Effector memory CD8-positive, alpha-beta T cell (primary cell): ENCODE measurements at regions not wholly inside any gene's neighbourhood (a gene's known extent, or its start where the extent isn't known, plus 50 kb on each side); places are given as distances from the start of the nearest gene placed in this dataset.

ENCODE experiments used
- ATAC-seq: fragments of 150-1000 bp; cut with Tn5 transposase; replicated peaks from 2 replicates; pipeline ENCODE4 v1.10.0; 2021; ENCODE audit warnings: mild to moderate bottlenecking, moderate library complexity
- DNase-seq, 3 experiments: peaks; one replicate each; pipeline ENCODE4 v3.0.0; 2021
- H3K27ac Mint-ChIP-seq, 2 donors: one replicate each; pipeline ENCODE4 v1.8.0; 2022; ENCODE audit warnings: mild to moderate bottlenecking in 2 of 2, mixed read lengths in 2 of 2, moderate library complexity in 2 of 2
- H3K27me3 Mint-ChIP-seq, 2 donors: one replicate each; pipeline ENCODE4 v1.8.0; 2022; ENCODE audit warnings: mixed read lengths in 2 of 2
- H3K36me3 Mint-ChIP-seq: one replicate; pipeline ENCODE4 v1.8.0; 2022; ENCODE audit warnings: mild to moderate bottlenecking, moderate library complexity, mixed read lengths; ENCODE audit not compliant: insufficient read depth
- H3K4me1 Mint-ChIP-seq, 2 donors: one replicate each; pipeline ENCODE4 v1.8.0; 2022; ENCODE audit warnings: low read depth in 2 of 2, mixed read lengths in 2 of 2
- H3K4me3 Mint-ChIP-seq, 2 donors: one replicate each; pipeline ENCODE4 v1.8.0; 2022; ENCODE audit warnings: mild to moderate bottlenecking in 2 of 2, mixed read lengths in 2 of 2, moderate library complexity in 2 of 2
- H3K9me3 Mint-ChIP-seq, 2 donors: one replicate each; pipeline ENCODE4 v1.8.0; 2022; ENCODE audit warnings: mixed read lengths in 2 of 2

DNA sequence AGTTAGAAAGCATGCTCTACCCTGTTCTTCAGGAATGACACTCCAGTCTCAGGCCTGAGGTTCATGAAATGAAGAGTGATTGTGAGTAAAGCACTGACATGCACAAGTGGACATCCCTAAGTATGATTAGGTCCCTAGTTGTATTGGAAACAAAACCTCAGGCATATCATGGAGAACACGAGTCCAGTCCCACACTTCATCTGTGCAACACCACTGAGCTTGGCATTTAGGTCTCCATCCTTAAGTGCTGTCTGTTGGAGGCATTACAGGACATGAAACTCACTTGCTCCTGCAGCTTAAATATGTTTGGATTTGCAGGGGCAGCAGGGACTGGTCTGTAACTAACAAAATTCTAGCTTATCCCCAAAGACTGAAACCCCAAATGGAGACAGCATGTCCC, 250.3 kb upstream of the KLHL29 start:
- Mint-ChIP-seq H3K27ac (no peak overlapping the region), H3K4me3 (no peak overlapping the region), H3K27me3 (no peaks in the 10 kb centered on the region), H3K36me3 (no peaks in the 10 kb centered on the region), H3K4me1 (no peaks in the 10 kb centered on the region), H3K9me3 (peaks cover 2 to 8% of the 10 kb centered on the region in 2 donors)
- no peak for ATAC-seq
- no peak for DNase-seq

DNA sequence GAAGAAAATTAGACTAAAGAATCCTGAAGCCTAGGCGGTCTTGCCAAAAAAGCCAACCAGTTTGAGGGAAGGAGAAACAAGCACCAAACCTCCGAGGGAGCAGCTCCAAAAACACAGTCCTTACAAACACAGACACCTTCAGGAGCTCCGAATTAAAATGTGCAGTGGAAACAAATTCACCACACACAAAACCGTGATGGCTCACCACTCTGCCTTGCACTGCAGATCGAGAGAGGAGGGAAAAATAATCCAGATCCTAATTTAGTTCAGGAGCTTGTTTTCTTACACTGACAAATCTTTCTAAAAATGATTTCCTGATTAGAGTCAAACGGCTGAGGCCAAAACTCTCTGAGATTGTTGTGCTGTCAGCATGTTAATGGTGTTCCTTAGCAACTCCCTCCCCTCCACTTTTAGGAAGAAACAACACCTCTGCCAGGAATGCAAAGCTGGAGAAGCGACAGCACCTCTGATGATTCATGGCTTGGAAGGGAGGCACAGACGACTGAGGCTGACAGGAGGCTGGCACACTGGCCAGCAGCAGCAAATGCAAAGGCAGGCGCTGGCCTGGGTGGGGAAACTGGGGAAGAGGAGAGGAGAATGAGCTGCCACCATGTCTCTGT, 249.4 kb upstream of the KLHL29 start:
- no peak overlapping the region for H3K27ac Mint-ChIP-seq
- H3K36me3 Mint-ChIP-seq: no peaks in the 10 kb centered on the region
- DNase-seq: no peak
- no peak for ATAC-seq
- no peak overlapping the region for H3K4me3 Mint-ChIP-seq
- peaks cover 0 to 2% of the 10 kb centered on the region in 2 donors for H3K9me3 Mint-ChIP-seq
- no peaks in the 10 kb centered on the region for H3K27me3 Mint-ChIP-seq
- H3K4me1 Mint-ChIP-seq: no peaks in the 10 kb centered on the region

DNA sequence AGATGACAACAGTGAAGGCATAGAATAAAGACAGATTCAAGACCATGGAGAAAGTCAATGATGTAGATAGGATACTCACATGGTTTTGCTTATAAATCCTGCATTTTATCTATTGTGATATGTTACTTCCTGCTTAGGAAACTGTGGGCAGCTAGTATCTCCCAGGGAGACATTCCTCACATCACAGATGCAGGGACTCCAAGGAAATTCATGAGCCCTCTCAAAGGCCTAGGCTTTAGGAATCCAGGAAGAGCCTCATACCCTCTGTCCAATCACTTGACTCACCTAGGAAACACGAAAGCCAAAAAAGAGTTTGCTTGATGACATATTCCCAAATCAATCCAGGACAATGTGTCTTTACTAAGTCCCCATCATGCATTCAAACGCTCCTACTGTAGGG, 247.8 kb upstream of the KLHL29 start:
- peaks cover 0 to 2% of the 10 kb centered on the region in 2 donors for H3K9me3 Mint-ChIP-seq
- no peak overlapping the region for H3K4me3 Mint-ChIP-seq
- no peak for DNase-seq
- no peaks in the 10 kb centered on the region for H3K27me3 Mint-ChIP-seq
- no peak for ATAC-seq
- H3K27ac Mint-ChIP-seq: no peak overlapping the region
- H3K4me1 Mint-ChIP-seq: no peaks in the 10 kb centered on the region
- no peaks in the 10 kb centered on the region for H3K36me3 Mint-ChIP-seq

DNA sequence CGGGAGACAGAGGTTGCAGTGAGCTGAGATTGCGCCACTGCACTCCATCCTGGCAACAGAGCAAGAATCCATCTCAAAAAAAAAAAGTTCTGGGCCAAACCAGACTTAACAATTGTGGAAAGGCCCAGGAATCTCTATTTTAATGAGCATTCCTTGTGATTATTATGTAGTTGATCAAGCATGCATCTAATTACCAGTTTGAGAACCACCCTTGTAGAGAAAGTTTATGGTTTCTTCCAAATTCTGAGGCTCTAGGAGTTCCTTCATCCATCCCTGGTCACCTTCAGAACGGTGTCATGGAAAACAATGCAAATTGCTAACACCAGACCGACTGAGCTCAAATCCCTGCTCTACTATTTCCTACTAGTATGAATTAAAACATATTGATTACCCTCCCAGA, 246.3 kb upstream of the KLHL29 start:
- ATAC-seq (no peak), DNase-seq (no peak)
- H3K9me3 Mint-ChIP-seq: peaks cover 0 to 3% of the 10 kb centered on the region in 2 donors
- H3K27me3 Mint-ChIP-seq: no peaks in the 10 kb centered on the region
- H3K36me3 Mint-ChIP-seq: no peaks in the 10 kb centered on the region
- H3K4me1 Mint-ChIP-seq: no peaks in the 10 kb centered on the region
- no peak overlapping the region for H3K27ac Mint-ChIP-seq
- H3K4me3 Mint-ChIP-seq: no peak overlapping the region

DNA sequence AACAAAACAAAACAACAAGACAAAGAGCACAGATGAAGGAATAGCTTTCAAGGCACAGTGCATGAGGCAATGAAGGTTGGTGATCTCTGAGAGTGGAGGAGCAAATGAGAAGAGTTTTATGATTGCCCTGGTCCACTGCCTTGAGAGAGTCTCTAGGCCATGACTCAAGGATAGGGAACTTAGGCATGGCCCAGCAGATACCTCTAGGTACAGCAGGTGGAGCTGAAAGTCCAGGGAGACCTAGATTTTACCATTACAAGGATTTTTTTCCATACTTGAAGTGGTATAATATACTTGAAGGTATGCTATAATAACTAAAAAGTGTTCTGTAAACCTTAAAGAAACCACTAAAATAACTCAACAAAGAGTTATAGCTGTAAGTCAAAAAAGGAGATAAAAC, 239.5 kb upstream of the KLHL29 start:
- ATAC-seq: no peak
- Mint-ChIP-seq H3K27ac (no peak overlapping the region), H3K4me1 (no peaks in the 10 kb centered on the region), H3K36me3 (no peaks in the 10 kb centered on the region), H3K27me3 (no peaks in the 10 kb centered on the region), H3K4me3 (no peak overlapping the region), H3K9me3 (peaks cover 0 to 4% of the 10 kb centered on the region in 2 donors)
- DNase-seq: no peak

DNA sequence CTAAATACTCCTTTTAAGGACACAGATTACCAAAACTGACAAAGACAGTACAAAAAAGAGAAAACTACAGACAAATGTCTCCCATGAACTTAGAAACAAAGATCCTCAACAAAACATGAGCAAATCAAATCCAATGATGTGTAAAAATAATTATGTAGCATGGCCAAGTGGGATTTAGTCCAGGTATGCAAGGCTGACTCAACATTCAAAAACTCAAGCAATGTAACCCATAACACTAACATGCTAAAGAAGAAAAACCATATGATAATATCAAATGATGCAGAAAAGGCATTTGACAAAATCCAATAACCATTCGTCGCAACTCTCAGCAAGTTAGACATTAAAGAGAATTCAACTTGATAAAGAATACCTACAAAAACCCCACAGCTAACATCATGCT, 239.0 kb upstream of the KLHL29 start:
- Mint-ChIP-seq H3K27me3 (no peaks in the 10 kb centered on the region), H3K27ac (no peak overlapping the region), H3K36me3 (no peaks in the 10 kb centered on the region), H3K4me1 (no peaks in the 10 kb centered on the region), H3K4me3 (no peak overlapping the region), H3K9me3 (peaks cover 0 to 4% of the 10 kb centered on the region in 2 donors)
- DNase-seq (no peak), ATAC-seq (no peak)

DNA sequence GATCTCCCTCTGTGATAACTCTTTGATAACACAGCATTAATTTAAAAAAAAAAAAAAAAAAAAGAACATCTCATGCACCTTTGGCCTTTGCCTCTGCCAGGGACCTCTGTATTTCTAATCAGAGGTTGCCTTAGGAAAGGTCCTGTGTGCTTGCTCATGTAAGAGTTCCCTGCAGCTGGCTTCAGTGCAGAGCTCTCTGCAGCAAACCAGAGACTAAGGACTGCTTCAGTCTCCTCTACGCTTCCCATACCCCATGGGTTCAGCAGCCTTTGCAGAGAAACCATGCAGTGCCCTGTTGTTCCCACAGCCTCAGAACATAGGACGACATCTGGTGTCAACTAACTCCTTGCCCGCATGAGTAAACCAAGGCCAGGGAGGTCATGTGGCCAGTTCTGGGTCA, 236.6 kb upstream of the KLHL29 start:
- Mint-ChIP-seq H3K9me3 (peaks cover 4 to 7% of the 10 kb centered on the region in 2 donors), H3K27ac (no peak overlapping the region), H3K27me3 (no peaks in the 10 kb centered on the region), H3K36me3 (no peaks in the 10 kb centered on the region), H3K4me1 (no peaks in the 10 kb centered on the region), H3K4me3 (no peak overlapping the region)
- ATAC-seq (no peak), DNase-seq (no peak)

DNA sequence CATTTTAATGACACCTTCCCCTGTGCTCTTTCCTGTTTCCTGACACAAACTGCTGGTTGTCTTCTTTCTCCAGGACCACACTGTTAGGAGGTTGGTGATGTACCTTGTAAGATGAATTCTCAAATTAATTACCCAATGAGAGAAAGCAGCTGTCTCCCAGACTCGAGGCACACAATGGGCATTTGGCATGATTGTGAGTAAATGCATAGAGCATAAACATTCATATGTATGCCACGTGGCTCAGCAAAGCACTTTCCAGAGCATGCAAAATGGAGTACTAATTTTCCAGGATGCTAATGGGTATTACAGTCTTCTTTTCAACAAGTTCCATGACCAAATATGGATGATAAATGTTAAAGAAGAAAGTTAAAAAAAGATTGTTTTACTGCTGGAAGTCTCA, 235.2 kb upstream of the KLHL29 start:
- DNase-seq (no peak), ATAC-seq (no peak)
- Mint-ChIP-seq H3K36me3 (no peaks in the 10 kb centered on the region), H3K9me3 (peaks cover 2 to 7% of the 10 kb centered on the region in 2 donors), H3K27ac (no peak overlapping the region), H3K27me3 (no peaks in the 10 kb centered on the region), H3K4me3 (no peak overlapping the region), H3K4me1 (no peaks in the 10 kb centered on the region)

DNA sequence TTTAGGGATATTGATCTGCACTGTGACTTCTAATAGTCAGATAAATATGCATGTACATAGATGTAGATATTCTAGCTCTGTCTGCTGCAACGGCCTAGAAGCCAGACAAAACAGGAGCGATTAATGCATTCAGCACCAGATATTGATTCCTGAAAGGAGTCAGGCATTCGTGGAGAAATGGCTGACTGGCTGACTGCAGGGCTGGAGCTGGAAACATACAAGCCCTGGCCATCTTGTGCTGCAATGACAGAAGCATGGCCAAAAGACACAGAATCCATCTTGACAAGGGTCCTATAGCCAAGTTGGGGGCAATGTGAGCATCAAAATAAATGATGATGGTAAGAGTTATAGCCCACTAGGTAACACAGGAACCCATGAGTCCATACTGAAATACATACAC, 231.5 kb upstream of the KLHL29 start:
- ATAC-seq: no peak
- H3K4me3 Mint-ChIP-seq: no peak overlapping the region
- no peaks in the 10 kb centered on the region for H3K4me1 Mint-ChIP-seq
- DNase-seq: no peak
- no peak overlapping the region for H3K27ac Mint-ChIP-seq
- no peaks in the 10 kb centered on the region for H3K27me3 Mint-ChIP-seq
- no peaks in the 10 kb centered on the region for H3K36me3 Mint-ChIP-seq
- H3K9me3 Mint-ChIP-seq: peaks cover 2 to 7% of the 10 kb centered on the region in 2 donors

DNA sequence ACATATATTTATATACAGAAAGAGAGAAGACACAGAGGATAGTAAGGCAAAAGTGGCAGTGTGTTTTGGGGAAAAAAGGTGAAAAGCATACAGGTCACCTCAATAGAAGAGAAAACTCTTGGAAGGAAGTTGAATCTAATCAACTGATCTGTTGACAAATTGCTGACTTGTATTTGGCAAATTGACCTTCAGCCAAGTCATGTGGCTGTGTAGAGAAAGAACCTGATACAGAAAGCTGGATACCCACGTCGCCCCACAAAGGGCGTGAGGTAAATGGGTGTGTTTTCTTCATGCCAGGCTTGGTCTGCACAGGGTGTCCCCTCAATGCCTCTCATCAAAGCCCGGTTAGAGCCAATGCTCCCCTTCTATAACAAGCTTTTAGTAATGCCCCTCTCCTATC, 230.0 kb upstream of the KLHL29 start:
- peaks cover 0 to 7% of the 10 kb centered on the region in 2 donors for H3K9me3 Mint-ChIP-seq
- H3K4me3 Mint-ChIP-seq: no peak overlapping the region
- no peak overlapping the region for H3K27ac Mint-ChIP-seq
- H3K27me3 Mint-ChIP-seq: no peaks in the 10 kb centered on the region
- no peak for DNase-seq
- H3K4me1 Mint-ChIP-seq: no peaks in the 10 kb centered on the region
- no peaks in the 10 kb centered on the region for H3K36me3 Mint-ChIP-seq
- no peak for ATAC-seq

DNA sequence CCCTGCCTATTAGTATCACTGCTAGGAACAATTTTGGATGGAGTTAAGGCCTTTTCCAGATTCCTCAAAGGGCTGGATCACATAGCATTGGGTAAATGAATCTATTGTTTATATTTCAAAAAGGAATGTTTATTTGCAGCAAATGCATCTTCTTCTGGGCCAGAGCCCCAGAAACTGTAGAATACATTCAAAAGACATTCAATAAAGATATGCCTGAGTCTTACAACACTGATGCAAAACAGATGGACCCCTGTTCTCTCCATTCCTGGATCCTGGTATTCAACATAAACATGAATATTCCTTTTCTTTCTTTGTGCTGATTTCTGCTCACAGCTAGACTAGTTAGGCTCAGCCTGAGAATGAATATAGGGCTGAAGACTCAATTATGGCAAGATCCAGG, 227.2 kb upstream of the KLHL29 start:
- H3K27ac Mint-ChIP-seq: no peak overlapping the region
- DNase-seq: no peak
- ATAC-seq: no peak

DNA sequence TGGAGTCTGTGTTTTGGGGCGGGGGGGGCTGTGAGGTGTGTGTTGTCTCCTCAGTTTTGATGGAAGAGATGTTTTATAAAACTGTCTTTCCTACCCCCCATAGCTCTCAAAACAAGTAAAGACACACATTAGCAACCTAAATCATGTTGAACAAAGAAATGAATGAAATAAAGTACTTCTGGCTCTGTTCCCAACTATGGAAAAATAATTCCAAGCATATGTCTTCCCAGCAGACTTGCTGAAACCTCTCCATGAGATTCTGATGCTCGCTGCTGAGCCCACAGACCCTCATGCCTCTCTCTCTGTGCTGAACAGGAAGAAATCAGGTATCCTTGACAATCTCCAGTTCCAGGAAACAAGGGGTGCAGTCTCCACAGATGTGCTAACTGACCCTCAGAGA, 226.7 kb upstream of the KLHL29 start:
- H3K36me3 Mint-ChIP-seq: no peaks in the 10 kb centered on the region
- no peaks in the 10 kb centered on the region for H3K27me3 Mint-ChIP-seq
- no peaks in the 10 kb centered on the region for H3K9me3 Mint-ChIP-seq
- H3K27ac Mint-ChIP-seq: no peak overlapping the region
- H3K4me1 Mint-ChIP-seq: no peaks in the 10 kb centered on the region
- no peak for DNase-seq
- H3K4me3 Mint-ChIP-seq: no peak overlapping the region
- ATAC-seq: no peak

More for the DNA sequence above, 227.2 kb upstream of the KLHL29 start:
- H3K4me1 Mint-ChIP-seq: no peaks in the 10 kb centered on the region
- no peaks in the 10 kb centered on the region for H3K36me3 Mint-ChIP-seq
- H3K9me3 Mint-ChIP-seq: no peaks in the 10 kb centered on the region
- H3K27me3 Mint-ChIP-seq: no peaks in the 10 kb centered on the region
- H3K4me3 Mint-ChIP-seq: no peak overlapping the region

DNA sequence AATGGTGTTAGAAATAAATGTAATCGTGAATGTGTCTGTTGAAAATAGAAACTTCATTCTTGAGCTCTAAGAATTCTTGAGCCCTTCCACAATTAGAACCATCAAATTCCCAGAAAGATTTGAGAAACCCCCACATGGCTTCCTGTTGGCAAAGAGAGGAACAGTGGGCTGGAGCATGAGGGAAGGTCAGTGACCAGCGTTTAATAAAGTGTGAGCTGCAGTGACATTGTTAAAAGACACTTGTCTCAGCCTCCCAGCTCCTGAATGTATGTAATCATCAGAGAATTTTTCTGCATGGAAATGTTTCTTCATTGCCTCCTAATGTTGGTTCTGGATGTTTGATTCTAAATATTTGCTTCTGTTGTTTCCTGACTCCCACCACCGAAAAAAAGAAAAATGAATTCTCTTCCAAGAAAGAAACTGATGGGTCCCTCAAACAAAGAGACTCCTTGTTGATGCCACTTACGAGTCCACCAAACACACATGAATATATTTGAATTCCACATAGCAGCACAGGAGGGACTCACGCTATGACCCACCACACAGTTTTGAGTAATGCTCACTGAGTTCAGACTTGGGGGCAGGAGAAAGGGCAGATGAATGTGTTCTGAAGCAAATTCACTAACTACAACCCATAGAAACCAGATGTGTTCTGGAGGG, 225.1 kb upstream of the KLHL29 start:
- Mint-ChIP-seq H3K27ac (no peak overlapping the region), H3K36me3 (no peaks in the 10 kb centered on the region), H3K4me1 (no peaks in the 10 kb centered on the region), H3K4me3 (no peak overlapping the region), H3K27me3 (no peaks in the 10 kb centered on the region), H3K9me3 (no peaks in the 10 kb centered on the region)
- DNase-seq: no peak
- no peak for ATAC-seq

DNA sequence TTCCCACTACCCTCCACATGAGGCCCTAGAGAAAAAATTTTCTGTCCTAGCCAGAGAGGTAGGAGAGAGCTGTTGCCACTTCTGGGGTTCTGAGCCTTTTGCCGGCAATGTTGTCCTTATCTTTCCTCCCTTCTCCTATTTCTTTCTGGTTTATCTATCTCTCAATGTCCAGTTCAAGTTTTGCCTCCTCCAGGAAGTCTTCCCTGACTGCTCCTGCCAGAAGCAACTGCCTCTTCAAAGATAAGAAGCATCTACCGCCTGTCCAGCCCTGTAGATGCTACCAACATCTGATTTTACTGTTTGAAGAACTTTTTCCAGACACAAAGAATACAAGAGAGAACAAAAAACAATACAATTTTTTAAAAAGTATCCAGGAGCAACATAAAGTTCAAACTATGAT, 220.8 kb upstream of the KLHL29 start:
- H3K27me3 Mint-ChIP-seq: no peaks in the 10 kb centered on the region
- DNase-seq (no peak), ATAC-seq (no peak)
- peaks cover 0 to 3% of the 10 kb centered on the region in 2 donors for H3K9me3 Mint-ChIP-seq
- no peaks in the 10 kb centered on the region for H3K36me3 Mint-ChIP-seq
- H3K27ac Mint-ChIP-seq: no peak overlapping the region
- no peak overlapping the region for H3K4me3 Mint-ChIP-seq
- no peaks in the 10 kb centered on the region for H3K4me1 Mint-ChIP-seq
